Keratinocyte (primary cell): ENCODE measurements at regions not wholly inside any gene's neighbourhood (a gene's known extent, or its start where the extent isn't known, plus 50 kb on each side); places are given as distances from the start of the nearest gene placed in this dataset.

Experiments used
- DNase-seq: peaks from one replicate; pipeline ENCODE4 v3.0.0-alpha.2; 2011; ENCODE audit warnings: low read depth, missing footprints, low spot score
- FAIRE-seq: peaks from 2 replicates; lab custom pipeline; 2011; peaks lifted over from hg19 to GRCh38; lab: Jason Lieb, UNC
- H2AFZ ChIP-seq: 2 replicates; pipeline ENCODE4 v1.6.0; 2012; ENCODE audit warnings: low read length, control low read depth, inconsistent platforms; ENCODE audit not compliant: control insufficient read depth
- H3K27ac ChIP-seq: 2 replicates; pipeline ENCODE4 v1.5.1; 2011; ENCODE audit warnings: low read length; ENCODE audit not compliant: control insufficient read depth, insufficient read depth
- H3K27me3 ChIP-seq: 3 replicates; pipeline ENCODE4 v1.6.0; 2011; ENCODE audit warnings: low read length; ENCODE audit not compliant: control insufficient read depth, insufficient read depth; ENCODE audit errors: extremely low read depth
- H3K36me3 ChIP-seq, 2 experiments: 2 replicates in 1 of 2; 3 replicates in 1 of 2; pipeline ENCODE4 v1.5.1; 2011; ENCODE audit warnings: low read length in 2 of 2, mild to moderate bottlenecking in 1 of 2; ENCODE audit not compliant: control insufficient read depth in 2 of 2, insufficient read depth in 2 of 2; ENCODE audit errors: extremely low read depth in 1 of 2
- H3K4me1 ChIP-seq: 3 replicates; pipeline ENCODE4 v1.5.1; 2011; ENCODE audit warnings: low read length; ENCODE audit not compliant: control insufficient read depth, insufficient read depth; ENCODE audit errors: extremely low read depth
- H3K4me2 ChIP-seq: 3 replicates; pipeline ENCODE4 v1.6.0; 2011; ENCODE audit warnings: low read depth, low read length; ENCODE audit not compliant: control insufficient read depth, insufficient read depth; ENCODE audit errors: extremely low read depth
- H3K4me3 ChIP-seq, 3 experiments: fragments of 200-600 bp in 1 of 3; sonication (generic) in 1 of 3; 2 replicates in 2 of 3; 3 replicates in 1 of 3; pipeline ENCODE4 v1.5.1; 2011 to 2016; ENCODE audit warnings: low read length in 3 of 3, mild to moderate bottlenecking in 3 of 3, control low read depth in 2 of 3, inconsistent platforms in 1 of 3, low read depth in 1 of 3, mixed read lengths in 1 of 3, mixed run types in 1 of 3, moderate library complexity in 1 of 3; ENCODE audit not compliant: control insufficient read depth in 2 of 3, insufficient read depth in 2 of 3; ENCODE audit errors: extremely low read depth in 1 of 3
- H3K79me2 ChIP-seq: 2 replicates; pipeline ENCODE4 v1.6.0; 2012; ENCODE audit warnings: low read length; ENCODE audit not compliant: control insufficient read depth, insufficient read depth
- H3K9ac ChIP-seq: 3 replicates; pipeline ENCODE4 v1.6.0; 2011; ENCODE audit warnings: low read length; ENCODE audit not compliant: control insufficient read depth, insufficient read depth; ENCODE audit errors: extremely low read depth
- H3K9me1 ChIP-seq: 3 replicates; pipeline ENCODE4 v1.6.0; 2011; ENCODE audit warnings: low read length; ENCODE audit not compliant: control insufficient read depth, insufficient read depth; ENCODE audit errors: extremely low read depth
- H3K9me3 ChIP-seq: 2 replicates; pipeline ENCODE4 v1.5.1; 2012; ENCODE audit warnings: low read depth, low read length; ENCODE audit not compliant: control insufficient read depth
- H4K20me1 ChIP-seq: 3 replicates; pipeline ENCODE4 v1.6.0; 2011; ENCODE audit warnings: low read length; ENCODE audit not compliant: control insufficient read depth, insufficient read depth; ENCODE audit errors: extremely low read depth
- CTCF ChIP-seq, 3 experiments: IDR thresholded peaks in 1 of 3; conservative IDR thresholded peaks in 1 of 3; optimal IDR thresholded peaks in 1 of 3; 2 replicates in 2 of 3; 3 replicates in 1 of 3; pipeline versions ENCODE3 to v1.5.1; 2011; ENCODE audit warnings: low read length in 3 of 3, mild to moderate bottlenecking in 3 of 3, moderate library complexity in 2 of 3, control low read depth in 1 of 3, inconsistent platforms in 1 of 3; ENCODE audit not compliant: insufficient read depth in 2 of 3; ENCODE audit errors: extremely low read depth in 1 of 3
- EZH2 ChIP-seq: IDR thresholded peaks from one replicate; pipeline ENCODE4 v1.6.1; 2012; ENCODE audit warnings: inconsistent platforms, mild to moderate bottlenecking, low read length, moderate library complexity
- dilution Hi-C: fragments of 300-500 bp; cut with MboI; formaldehyde crosslinking; loops from one replicate; pipeline ENCODE4 v1.7.0; 2020; ENCODE audit warnings: low sequenced_read_pairs; ENCODE audit not compliant: extremely low pct_ligation_motif_present

GRCh38 chr13:89352384-89352783 lies 1681.2 kb downstream of the SLITRK5 start:
- Histone ChIP-seq H3K36me3 (no peaks in the 10 kb centered on the region), H3K4me3 (no peak overlapping the region), H3K9me3 (no peaks in the 10 kb centered on the region), H3K9ac (no peak overlapping the region), H3K27me3 (no peaks in the 10 kb centered on the region), H4K20me1 (no peaks in the 10 kb centered on the region), H3K4me2 (no peak overlapping the region), H3K4me1 (no peaks in the 10 kb centered on the region), H3K27ac (no peak overlapping the region), H2AFZ (no peak overlapping the region), H3K79me2 (no peaks in the 10 kb centered on the region), H3K9me1 (no peaks in the 10 kb centered on the region)
- TF ChIP-seq CTCF (optimal IDR thresholded peaks at IDR 0.05 in 1 of 3, IDR thresholded peaks at IDR 0.05 in 1 of 3, conservative IDR thresholded peaks at IDR 0.05 in 1 of 3; ENCODE audit: extremely low read depth in 1 of 3, insufficient read depth in 2 of 3, low read length in 3 of 3) (no peak), EZH2 (no peak)
- FAIRE-seq (no peak), DNase-seq (no peak)
- dilution Hi-C loops: no loop called here

- Histone ChIP-seq H3K9ac (no peak overlapping the region), H3K27me3 (no peaks in the 10 kb centered on the region), H3K79me2 (no peaks in the 10 kb centered on the region), H3K27ac (no peak overlapping the region), H2AFZ (no peak overlapping the region), H3K4me2 (no peak overlapping the region), H3K36me3 (no peaks in the 10 kb centered on the region), H3K9me1 (no peaks in the 10 kb centered on the region), H3K9me3 (no peaks in the 10 kb centered on the region), H4K20me1 (no peaks in the 10 kb centered on the region), H3K4me3 (no peak overlapping the region), H3K4me1 (no peaks in the 10 kb centered on the region)
- TF ChIP-seq EZH2 (no peak), CTCF (optimal IDR thresholded peaks at IDR 0.05 in 1 of 3, IDR thresholded peaks at IDR 0.05 in 1 of 3, conservative IDR thresholded peaks at IDR 0.05 in 1 of 3; ENCODE audit: extremely low read depth in 1 of 3, insufficient read depth in 2 of 3, low read length in 3 of 3) (peak in 2 of 3 experiments; percentile 8 to 16)
- dilution Hi-C loops: no loop called here
- DNase-seq: no peak
- FAIRE-seq: peak; percentile 36
Measured at GRCh38 chr13:89361909-89362308, 1690.7 kb downstream of the SLITRK5 start.
